ENCODE measurements at regions not wholly inside any gene's neighbourhood (a gene's known extent, or its start where the extent isn't known, plus 50 kb on each side); places are given as distances from the start of the nearest gene placed in this dataset.

DNA sequence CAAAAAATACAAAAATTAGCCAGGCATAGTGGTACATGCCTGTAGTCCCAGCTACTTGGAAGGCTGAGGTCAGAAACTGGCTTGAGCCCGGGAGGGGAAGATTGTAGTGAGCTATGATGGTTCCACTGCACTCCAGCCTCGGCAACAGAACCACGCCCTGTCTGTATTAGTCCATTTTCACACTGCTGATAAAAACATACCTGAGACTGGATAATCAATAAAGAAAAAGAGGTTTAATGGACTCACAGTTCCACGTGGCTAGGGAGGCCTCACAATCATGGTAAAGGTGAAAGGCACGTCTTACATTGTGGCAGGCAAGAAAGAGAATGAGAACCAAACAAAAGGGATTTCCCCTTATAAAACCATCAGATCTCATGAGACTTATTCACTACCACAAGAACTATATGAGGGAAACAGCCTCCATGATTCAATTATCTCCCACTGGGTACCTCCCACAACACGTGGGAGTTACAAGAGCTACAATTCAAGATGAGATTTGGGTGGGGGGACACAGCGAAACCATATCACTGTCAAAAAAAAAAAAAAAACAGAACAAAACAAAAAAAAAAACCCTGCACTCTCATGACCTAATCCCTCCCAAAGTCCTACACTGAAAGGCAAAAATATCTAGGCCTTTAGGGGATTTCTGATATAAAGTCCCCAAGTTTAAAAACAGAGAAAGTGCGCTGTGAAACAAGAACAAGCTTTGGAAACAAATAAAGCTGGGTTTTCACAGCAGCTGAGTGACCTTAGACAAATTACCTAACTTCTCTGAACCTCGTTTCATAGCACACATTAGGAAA is 224.7 kb downstream of the IGSF11 start:
- no peak for TF ChIP-seq CTCF (IDR thresholded peaks at IDR 0.05; ENCODE audit: insufficient read depth, low read depth, low read length)
- H3K4me3 ChIP-seq (ENCODE audit: low read depth, low read length): no peak overlapping the region
- no peak for DNase-seq (ENCODE audit: low read depth)

GRCh38 chr3:118810499-118811035 is 224.1 kb downstream of the IGSF11 start:
- TF ChIP-seq CTCF (IDR thresholded peaks at IDR 0.05; ENCODE audit: insufficient read depth, low read depth, low read length): no peak
- no peak overlapping the region for H3K4me3 ChIP-seq (ENCODE audit: low read depth, low read length)
- no peak for DNase-seq (ENCODE audit: low read depth)

DNA sequence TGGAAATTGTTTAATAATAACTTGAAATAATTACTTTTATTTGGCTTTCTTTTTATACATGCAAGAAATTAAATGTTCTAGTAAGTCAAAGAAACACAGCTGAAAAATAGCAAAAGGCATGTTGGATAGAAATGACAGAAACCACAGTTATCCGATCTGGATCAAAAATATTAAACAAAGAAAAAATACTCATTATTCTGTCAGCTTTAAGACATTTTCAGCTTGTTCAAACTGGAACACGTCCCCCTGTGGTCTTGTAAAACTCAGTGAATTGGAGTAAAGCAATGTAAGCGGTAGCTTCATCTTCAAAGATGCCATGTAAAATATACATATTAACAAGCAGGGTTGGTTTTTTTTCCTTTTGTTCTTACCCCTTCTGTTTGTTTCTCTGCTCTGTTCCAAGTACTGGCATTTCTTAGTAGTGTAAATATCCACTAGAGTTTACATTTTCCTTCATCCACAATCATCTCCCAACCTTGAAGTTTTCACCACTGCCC is 223.4 kb downstream of the IGSF11 start:
- no peak overlapping the region for H3K4me3 ChIP-seq (ENCODE audit: low read depth, low read length)
- no peak for DNase-seq (ENCODE audit: low read depth)
- TF ChIP-seq CTCF (IDR thresholded peaks at IDR 0.05; ENCODE audit: insufficient read depth, low read depth, low read length): no peak

- no peak for TF ChIP-seq CTCF (IDR thresholded peaks at IDR 0.05; ENCODE audit: insufficient read depth, low read depth, low read length)
- no peak for DNase-seq (ENCODE audit: low read depth)
Measured at GRCh38 chr3:118813472-118813871, 221.2 kb downstream of the IGSF11 start.

GRCh38 chr3:118817748-118818165 is 216.9 kb downstream of the IGSF11 start:
- peak; percentile 42 for DNase-seq (ENCODE audit: low read depth)
- TF ChIP-seq CTCF (IDR thresholded peaks at IDR 0.05; ENCODE audit: insufficient read depth, low read depth, low read length): peak; percentile 84
- H3K4me3 ChIP-seq (ENCODE audit: low read depth, low read length): no peak overlapping the region

More at GRCh38 chr3:118813472-118813871, 221.2 kb downstream of the IGSF11 start:
- H3K4me3 ChIP-seq (ENCODE audit: low read depth, low read length): no peak overlapping the region

GRCh38 chr3:118818386-118818785 is 216.3 kb downstream of the IGSF11 start:
- no peak overlapping the region for H3K4me3 ChIP-seq (ENCODE audit: low read depth, low read length)
- no peak for TF ChIP-seq CTCF (IDR thresholded peaks at IDR 0.05; ENCODE audit: insufficient read depth, low read depth, low read length)
- DNase-seq (ENCODE audit: low read depth): peak; percentile 4
